ENCODE measurements at regions not wholly inside any gene's neighbourhood (a gene's known extent, or its start where the extent isn't known, plus 50 kb on each side); places are given as distances from the start of the nearest gene placed in this dataset.

DNA sequence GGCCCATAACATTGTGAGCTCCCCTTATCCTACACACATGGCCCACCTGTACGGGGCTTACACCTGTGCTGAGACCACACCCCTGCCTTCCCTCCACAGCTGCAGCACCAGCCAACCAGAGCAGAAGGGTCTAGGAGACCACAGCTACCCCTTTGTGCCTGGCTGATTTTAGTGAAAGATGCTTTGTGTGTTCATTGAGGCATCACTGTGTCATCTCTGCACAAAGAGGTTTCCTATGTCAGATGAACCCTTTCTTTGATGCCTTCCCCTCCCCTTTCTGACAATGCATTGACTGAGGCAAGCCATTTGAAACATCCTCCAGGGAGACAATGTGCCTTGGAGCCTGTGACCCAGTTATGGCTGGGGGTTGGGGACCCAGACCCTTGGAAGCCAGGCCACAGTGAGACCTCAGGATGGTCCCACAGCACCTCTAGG, 54.9 kb upstream of the SLC7A14 start:
- Histone ChIP-seq H4K20me1 (ENCODE audit: insufficient read depth, low read length) (no peaks in the 10 kb centered on the region), H2AFZ (ENCODE audit: insufficient read depth, low read depth, low read length, poor library complexity, severe bottlenecking) (no peak overlapping the region), H3K27ac (ENCODE audit: low read depth in 1 of 2, low read length in 2 of 2) (no peak overlapping the region), H3K9me3 (replicated peaks in 1 of 2; ENCODE audit: control insufficient read depth in 1 of 2, insufficient read depth in 1 of 2, low read length in 2 of 2) (peaks cover 0 to 5% of the 10 kb centered on the region in 2 donors), H3K4me3 (replicated peaks in 1 of 3; ENCODE audit: low read depth in 2 of 3, low read length in 3 of 3) (no peak overlapping the region), H3K79me2 (ENCODE audit: insufficient read depth, low read length) (no peaks in the 10 kb centered on the region), H3K4me1 (ENCODE audit: control insufficient read depth in 1 of 2, insufficient read depth in 2 of 2, low read length in 2 of 2) (no peaks in the 10 kb centered on the region), H3K9ac (ENCODE audit: insufficient read depth, low read length, poor library complexity, severe bottlenecking) (no peak overlapping the region), H3K4me2 (replicated peaks; ENCODE audit: extremely low read depth, low read length, poor library complexity, severe bottlenecking) (no peak overlapping the region), H3K27me3 (ENCODE audit: control insufficient read depth in 2 of 2, insufficient read depth in 2 of 2, low read length in 2 of 2) (no peaks in the 10 kb centered on the region), H3K36me3 (replicated peaks in 1 of 2; ENCODE audit: control insufficient read depth in 1 of 2, insufficient read depth in 2 of 2, low read length in 2 of 2) (no peaks in the 10 kb centered on the region)
- no peaks in the 10 kb centered on the region for H3K36me3 Mint-ChIP-seq
- H3K4me3 Mint-ChIP-seq: no peak overlapping the region
- H3K27ac Mint-ChIP-seq: no peak overlapping the region
- peaks cover 2 to 7% (median 3%) of the 10 kb centered on the region in 3 donors for H3K27me3 Mint-ChIP-seq (ENCODE audit: low read depth in 3 of 3)
- no peak for DNase-seq
- WGBS (ENCODE audit: insufficient coverage): no CpG with 5 or more reads among the region's 1 CpG
- H3K4me1 Mint-ChIP-seq: no peaks in the 10 kb centered on the region
- TF ChIP-seq, protein P1, sequence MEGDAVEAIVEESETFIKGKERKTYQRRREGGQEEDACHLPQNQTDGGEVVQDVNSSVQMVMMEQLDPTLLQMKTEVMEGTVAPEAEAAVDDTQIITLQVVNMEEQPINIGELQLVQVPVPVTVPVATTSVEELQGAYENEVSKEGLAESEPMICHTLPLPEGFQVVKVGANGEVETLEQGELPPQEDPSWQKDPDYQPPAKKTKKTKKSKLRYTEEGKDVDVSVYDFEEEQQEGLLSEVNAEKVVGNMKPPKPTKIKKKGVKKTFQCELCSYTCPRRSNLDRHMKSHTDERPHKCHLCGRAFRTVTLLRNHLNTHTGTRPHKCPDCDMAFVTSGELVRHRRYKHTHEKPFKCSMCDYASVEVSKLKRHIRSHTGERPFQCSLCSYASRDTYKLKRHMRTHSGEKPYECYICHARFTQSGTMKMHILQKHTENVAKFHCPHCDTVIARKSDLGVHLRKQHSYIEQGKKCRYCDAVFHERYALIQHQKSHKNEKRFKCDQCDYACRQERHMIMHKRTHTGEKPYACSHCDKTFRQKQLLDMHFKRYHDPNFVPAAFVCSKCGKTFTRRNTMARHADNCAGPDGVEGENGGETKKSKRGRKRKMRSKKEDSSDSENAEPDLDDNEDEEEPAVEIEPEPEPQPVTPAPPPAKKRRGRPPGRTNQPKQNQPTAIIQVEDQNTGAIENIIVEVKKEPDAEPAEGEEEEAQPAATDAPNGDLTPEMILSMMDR (IDR thresholded peaks at IDR 0.05): no peak
- intact Hi-C loops (cut with micrococcal nuclease): no loop called here
- peaks cover 0 to 14% (median 3%) of the 10 kb centered on the region in 7 donors for H3K9me3 Mint-ChIP-seq

DNA sequence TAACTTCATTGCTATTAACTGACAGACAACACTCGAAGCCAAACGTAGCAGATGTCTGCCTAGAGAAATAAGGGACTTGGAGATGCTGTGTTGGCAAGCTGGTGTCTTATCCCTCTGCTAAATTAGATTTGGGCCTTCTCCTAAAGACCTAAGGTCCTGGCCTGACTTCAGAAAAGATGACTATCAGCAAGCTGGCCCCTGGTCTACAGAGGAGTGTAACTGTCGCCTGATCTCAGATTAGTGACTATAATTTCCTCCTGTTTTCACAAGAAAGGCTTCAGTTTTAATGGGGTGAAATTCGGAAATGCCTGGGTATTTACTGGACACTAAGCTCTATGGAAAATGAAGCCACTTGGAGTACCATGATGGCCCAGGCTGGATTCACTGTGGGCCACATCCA, 53.1 kb upstream of the SLC7A14 start:
- intact Hi-C loops (cut with micrococcal nuclease): no loop called here
- no peak overlapping the region for H3K4me3 ChIP-seq (replicated peaks in 1 of 3; ENCODE audit: low read depth in 2 of 3, low read length in 3 of 3)
- H3K27me3 ChIP-seq (ENCODE audit: control insufficient read depth in 2 of 2, insufficient read depth in 2 of 2, low read length in 2 of 2): no peaks in the 10 kb centered on the region
- WGBS (ENCODE audit: insufficient coverage): 89% methylated on average over 1 of the region's 4 CpGs
- no peak for DNase-seq
- no peak overlapping the region for H3K27ac ChIP-seq (ENCODE audit: low read depth in 1 of 2, low read length in 2 of 2)
- no peak overlapping the region for H3K4me2 ChIP-seq (replicated peaks; ENCODE audit: extremely low read depth, low read length, poor library complexity, severe bottlenecking)
- no peak overlapping the region for H3K9ac ChIP-seq (ENCODE audit: insufficient read depth, low read length, poor library complexity, severe bottlenecking)
- no peaks in the 10 kb centered on the region for H3K36me3 ChIP-seq (replicated peaks in 1 of 2; ENCODE audit: control insufficient read depth in 1 of 2, insufficient read depth in 2 of 2, low read length in 2 of 2)
- no peaks in the 10 kb centered on the region for H3K79me2 ChIP-seq (ENCODE audit: insufficient read depth, low read length)
- H4K20me1 ChIP-seq (ENCODE audit: insufficient read depth, low read length): no peaks in the 10 kb centered on the region
- H3K4me1 Mint-ChIP-seq: no peaks in the 10 kb centered on the region
- H3K27me3 Mint-ChIP-seq (ENCODE audit: low read depth in 3 of 3): peaks cover 2 to 7% (median 3%) of the 10 kb centered on the region in 3 donors
- TF ChIP-seq, protein P1 (IDR thresholded peaks at IDR 0.05): no peak
- no peaks in the 10 kb centered on the region for H3K36me3 Mint-ChIP-seq
- no peaks in the 10 kb centered on the region for H3K4me1 ChIP-seq (ENCODE audit: control insufficient read depth in 1 of 2, insufficient read depth in 2 of 2, low read length in 2 of 2)
- no peak overlapping the region for H3K4me3 Mint-ChIP-seq
- no peak overlapping the region for H2AFZ ChIP-seq (ENCODE audit: insufficient read depth, low read depth, low read length, poor library complexity, severe bottlenecking)
- no peaks in the 10 kb centered on the region for H3K9me3 ChIP-seq (replicated peaks in 1 of 2; ENCODE audit: control insufficient read depth in 1 of 2, insufficient read depth in 1 of 2, low read length in 2 of 2)
- no peak overlapping the region for H3K27ac Mint-ChIP-seq
- H3K9me3 Mint-ChIP-seq: peaks cover 0 to 6% (median 2%) of the 10 kb centered on the region in 7 donors
